ENCODE measurements at regions not wholly inside any gene's neighbourhood (a gene's known extent, or its start where the extent isn't known, plus 50 kb on each side); places are given as distances from the start of the nearest gene placed in this dataset.

DNA sequence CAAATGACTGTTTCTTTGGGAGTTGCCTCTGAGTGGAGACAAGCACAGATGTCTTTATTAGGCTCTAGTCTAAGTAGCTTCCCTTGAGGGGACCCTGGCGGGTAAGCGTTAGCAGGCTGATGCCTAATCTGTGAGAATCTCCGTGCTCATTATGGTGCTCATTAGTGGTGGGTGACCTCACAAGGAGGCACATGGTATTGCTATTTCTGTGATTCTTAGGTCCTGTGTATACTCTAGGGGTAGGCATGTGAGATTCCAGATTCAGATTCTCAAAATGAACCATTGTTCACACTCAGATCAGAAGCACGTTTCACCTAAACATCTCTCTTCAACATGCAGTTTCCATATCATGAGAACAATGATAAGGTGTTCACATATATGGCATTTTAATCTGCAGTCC lies 809.7 kb downstream of the NR2F2 start:
- TF ChIP-seq, protein P1, sequence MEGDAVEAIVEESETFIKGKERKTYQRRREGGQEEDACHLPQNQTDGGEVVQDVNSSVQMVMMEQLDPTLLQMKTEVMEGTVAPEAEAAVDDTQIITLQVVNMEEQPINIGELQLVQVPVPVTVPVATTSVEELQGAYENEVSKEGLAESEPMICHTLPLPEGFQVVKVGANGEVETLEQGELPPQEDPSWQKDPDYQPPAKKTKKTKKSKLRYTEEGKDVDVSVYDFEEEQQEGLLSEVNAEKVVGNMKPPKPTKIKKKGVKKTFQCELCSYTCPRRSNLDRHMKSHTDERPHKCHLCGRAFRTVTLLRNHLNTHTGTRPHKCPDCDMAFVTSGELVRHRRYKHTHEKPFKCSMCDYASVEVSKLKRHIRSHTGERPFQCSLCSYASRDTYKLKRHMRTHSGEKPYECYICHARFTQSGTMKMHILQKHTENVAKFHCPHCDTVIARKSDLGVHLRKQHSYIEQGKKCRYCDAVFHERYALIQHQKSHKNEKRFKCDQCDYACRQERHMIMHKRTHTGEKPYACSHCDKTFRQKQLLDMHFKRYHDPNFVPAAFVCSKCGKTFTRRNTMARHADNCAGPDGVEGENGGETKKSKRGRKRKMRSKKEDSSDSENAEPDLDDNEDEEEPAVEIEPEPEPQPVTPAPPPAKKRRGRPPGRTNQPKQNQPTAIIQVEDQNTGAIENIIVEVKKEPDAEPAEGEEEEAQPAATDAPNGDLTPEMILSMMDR (IDR thresholded peaks at IDR 0.05) = no peak

GRCh38 chr15:97141360-97141759 lies 810.9 kb downstream of the NR2F2 start:
- TF ChIP-seq, protein P1 (IDR thresholded peaks at IDR 0.05) = no peak

GRCh38 chr15:97141871-97142270 lies 811.4 kb downstream of the NR2F2 start:
- TF ChIP-seq, protein P1 (IDR thresholded peaks at IDR 0.05) = no peak

DNA sequence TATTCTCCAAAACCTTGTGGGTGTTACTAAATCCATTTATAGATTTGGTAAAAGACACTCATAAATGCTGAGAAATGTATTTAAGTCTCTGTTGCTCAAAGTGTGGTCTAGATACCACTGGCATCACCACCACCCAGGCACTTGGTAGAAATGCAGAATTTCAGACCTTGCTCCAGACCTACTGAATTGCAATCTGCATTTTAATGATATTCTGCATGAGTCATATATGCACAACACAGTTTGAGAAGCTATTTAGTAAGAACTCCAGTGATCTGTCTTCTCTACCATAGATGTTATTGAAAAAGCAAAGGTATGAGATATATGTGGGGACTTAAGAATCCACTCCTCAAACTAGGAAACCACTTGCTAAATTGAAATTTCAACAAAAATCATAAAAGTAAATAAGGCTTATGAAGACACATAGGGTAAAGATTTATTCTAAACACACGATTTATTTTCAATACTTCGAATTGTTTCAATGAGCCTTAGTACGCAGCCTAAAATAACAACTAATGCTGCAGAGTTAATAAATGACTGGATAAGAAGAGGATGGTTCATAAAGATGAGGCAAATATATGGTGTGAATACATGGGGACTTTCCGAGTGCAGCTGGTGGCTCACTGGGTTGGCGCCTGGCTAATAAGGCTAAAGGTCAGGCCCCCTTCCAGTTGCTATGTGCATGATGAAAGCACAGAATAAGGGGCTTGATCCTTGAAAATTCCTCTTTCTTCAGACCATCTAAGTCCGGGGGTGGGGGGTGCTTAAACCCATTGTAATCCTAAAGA lies 813.3 kb downstream of the NR2F2 start:
- TF ChIP-seq, protein P1 (IDR thresholded peaks at IDR 0.05) = no peak

GRCh38 chr15:97144377-97144711 lies 813.8 kb downstream of the NR2F2 start:
- TF ChIP-seq, protein P1 (IDR thresholded peaks at IDR 0.05) = no peak

GRCh38 chr15:97146929-97147870 lies 813.3 kb upstream of the ARRDC4 start:
- TF ChIP-seq, protein P1 (IDR thresholded peaks at IDR 0.05) = no peak

DNA sequence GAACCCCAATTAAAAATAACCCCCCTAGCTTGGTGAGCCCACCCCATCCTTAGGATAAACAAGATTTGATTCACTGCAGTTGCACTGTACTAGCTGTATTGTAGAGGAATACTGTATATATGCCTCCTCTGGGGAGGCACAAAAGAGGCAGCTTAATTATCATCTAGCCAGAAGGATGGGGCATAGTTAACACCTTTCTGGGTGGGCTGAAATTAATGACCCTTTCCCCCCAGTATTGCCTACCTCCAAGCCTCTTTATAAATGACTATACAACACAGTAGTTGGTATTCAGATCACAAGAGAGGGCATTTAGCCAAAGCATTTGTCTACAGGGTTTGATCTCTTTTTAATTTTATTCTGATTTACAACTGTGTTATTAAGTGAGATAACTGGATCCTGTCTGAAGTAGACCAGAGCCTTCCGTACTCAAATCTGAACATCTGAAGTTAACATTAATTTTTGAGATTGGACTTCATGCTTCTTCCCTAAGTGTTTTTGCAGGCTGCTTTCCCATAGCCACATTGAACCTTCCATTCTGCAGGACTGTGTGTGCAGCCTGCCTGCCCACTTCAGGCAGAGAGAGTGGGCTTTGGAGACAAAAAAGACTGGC lies 807.0 kb upstream of the ARRDC4 start:
- TF ChIP-seq, protein P1 (IDR thresholded peaks at IDR 0.05) = no peak

Measured in LNCAP (cell line).